ENCODE measurements at regions not wholly inside any gene's neighbourhood (a gene's known extent, or its start where the extent isn't known, plus 50 kb on each side); places are given as distances from the start of the nearest gene placed in this dataset.

DNA sequence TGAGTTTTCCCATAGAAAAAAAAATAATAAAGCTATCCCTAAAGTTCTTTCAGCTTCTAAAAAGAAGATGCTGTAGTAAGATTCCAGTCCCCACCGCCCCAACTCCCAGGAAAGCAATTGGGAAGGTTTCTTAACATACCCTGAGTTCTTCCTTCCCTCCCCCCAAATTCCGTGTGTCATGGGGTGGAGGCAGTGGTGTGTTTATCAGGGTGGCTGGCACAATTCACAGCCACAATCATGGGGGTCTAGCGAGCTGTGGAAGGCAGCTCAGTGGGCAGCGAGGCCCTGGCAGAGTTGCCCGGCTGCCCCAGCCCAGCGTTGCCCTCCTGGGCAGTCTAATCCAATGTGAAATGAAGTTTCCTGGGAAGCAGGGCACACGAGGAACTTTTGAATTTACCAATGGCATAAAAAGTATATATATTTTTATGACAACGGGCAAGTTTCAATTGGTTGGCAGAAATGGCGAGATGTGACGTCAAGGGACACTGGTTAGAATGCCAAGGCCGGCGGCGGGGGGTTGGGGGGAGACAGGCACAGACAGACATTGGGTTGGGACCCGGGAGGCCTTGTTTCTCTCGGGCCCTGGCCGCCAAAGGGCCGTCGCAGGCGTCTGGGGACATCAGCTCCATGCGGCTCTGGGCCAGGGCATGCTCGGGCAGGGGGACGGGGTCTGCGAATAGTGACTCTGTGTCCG, 80.7 kb upstream of the PPARA start:
- Histone ChIP-seq H3K9me3 (ENCODE audit: insufficient read depth, low read depth, low read length) (no peaks in the 10 kb centered on the region), H3K27me3 (ENCODE audit: insufficient read depth, low read length, poor library complexity, severe bottlenecking) (peaks cover 33% of the 10 kb centered on the region), H3F3A (ENCODE audit: low read depth) (peaks cover 14% of the 10 kb centered on the region; the same call in 1 of the 2 replicates), H3K9me2 (replicated peaks; ENCODE audit: low read depth, low read length) (no peaks in the 10 kb centered on the region), H4K20me1 (ENCODE audit: insufficient read depth, low read length, poor library complexity, severe bottlenecking) (peaks cover 21% of the 10 kb centered on the region), H3K36me3 (ENCODE audit: insufficient read depth, low read length) (peaks cover 19% of the 10 kb centered on the region), H3K9ac (ENCODE audit: low read depth, low read length, poor library complexity, severe bottlenecking) (peak overlapping the region; percentile 98), H2AFZ (ENCODE audit: low read length) (no peak overlapping the region), H3K79me2 (ENCODE audit: insufficient read depth, low read length) (peaks cover 91% of the 10 kb centered on the region), H3K4me3 (ENCODE audit: low read length, poor library complexity, severe bottlenecking) (peak overlapping the region; percentile 84), H3K4me1 (ENCODE audit: insufficient read depth, low read length, poor library complexity, severe bottlenecking) (peaks cover 50% of the 10 kb centered on the region), H3K4me2 (ENCODE audit: low read depth, low read length, poor library complexity, severe bottlenecking) (peak overlapping the region; percentile 81)
- TF ChIP-seq, protein P1, sequence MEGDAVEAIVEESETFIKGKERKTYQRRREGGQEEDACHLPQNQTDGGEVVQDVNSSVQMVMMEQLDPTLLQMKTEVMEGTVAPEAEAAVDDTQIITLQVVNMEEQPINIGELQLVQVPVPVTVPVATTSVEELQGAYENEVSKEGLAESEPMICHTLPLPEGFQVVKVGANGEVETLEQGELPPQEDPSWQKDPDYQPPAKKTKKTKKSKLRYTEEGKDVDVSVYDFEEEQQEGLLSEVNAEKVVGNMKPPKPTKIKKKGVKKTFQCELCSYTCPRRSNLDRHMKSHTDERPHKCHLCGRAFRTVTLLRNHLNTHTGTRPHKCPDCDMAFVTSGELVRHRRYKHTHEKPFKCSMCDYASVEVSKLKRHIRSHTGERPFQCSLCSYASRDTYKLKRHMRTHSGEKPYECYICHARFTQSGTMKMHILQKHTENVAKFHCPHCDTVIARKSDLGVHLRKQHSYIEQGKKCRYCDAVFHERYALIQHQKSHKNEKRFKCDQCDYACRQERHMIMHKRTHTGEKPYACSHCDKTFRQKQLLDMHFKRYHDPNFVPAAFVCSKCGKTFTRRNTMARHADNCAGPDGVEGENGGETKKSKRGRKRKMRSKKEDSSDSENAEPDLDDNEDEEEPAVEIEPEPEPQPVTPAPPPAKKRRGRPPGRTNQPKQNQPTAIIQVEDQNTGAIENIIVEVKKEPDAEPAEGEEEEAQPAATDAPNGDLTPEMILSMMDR (conservative IDR thresholded peaks at IDR 0.05; ENCODE audit: low read length): no peak
- no peak for TF ChIP-seq EZH2phosphoT487 (IDR thresholded peaks at IDR 0.05; ENCODE audit: borderline replicate concordance)

DNA sequence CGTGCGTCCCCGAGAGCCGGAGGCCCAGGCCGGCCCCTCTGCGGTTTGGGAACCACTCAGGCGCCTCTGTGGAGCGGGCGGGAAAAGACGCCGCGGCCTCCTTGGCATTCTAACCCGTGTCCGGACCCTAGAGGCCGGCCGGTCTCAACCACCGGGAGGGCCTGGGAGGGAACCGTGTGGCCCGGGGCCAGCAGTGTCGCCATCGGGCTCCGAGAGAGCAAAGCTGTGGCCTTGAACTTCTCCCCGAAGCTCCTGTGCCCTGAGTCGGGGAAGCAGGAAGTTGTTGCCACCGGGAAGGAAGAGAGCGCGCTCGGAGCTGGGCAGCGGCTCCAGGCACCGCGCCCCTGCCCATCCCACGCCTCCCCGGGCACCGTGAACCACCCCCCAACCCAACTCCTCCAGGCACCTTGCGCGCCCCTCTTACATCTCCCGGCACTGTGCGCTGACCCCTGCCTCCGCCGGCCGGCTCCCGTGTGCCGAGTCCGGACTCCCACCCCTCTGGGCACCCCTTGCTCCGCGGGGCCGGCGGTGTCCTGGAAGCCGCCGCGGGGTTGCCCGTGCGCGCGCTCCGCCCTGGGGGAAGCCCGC, 80.0 kb upstream of the PPARA start:
- H4K20me1 ChIP-seq (ENCODE audit: insufficient read depth, low read length, poor library complexity, severe bottlenecking): peaks cover 23% of the 10 kb centered on the region
- peaks cover 25% of the 10 kb centered on the region for H3K36me3 ChIP-seq (ENCODE audit: insufficient read depth, low read length)
- H3K9me3 ChIP-seq (ENCODE audit: insufficient read depth, low read depth, low read length): no peaks in the 10 kb centered on the region
- H3K79me2 ChIP-seq (ENCODE audit: insufficient read depth, low read length): peaks cover 91% of the 10 kb centered on the region
- H3K9ac ChIP-seq (ENCODE audit: low read depth, low read length, poor library complexity, severe bottlenecking): peak overlapping the region; percentile 98
- peaks cover 44% of the 10 kb centered on the region for H3K4me1 ChIP-seq (ENCODE audit: insufficient read depth, low read length, poor library complexity, severe bottlenecking)
- H3K4me3 ChIP-seq (ENCODE audit: low read length, poor library complexity, severe bottlenecking): peak overlapping the region; percentile 84
- H2AFZ ChIP-seq (ENCODE audit: low read length): no peak overlapping the region
- no peak for TF ChIP-seq EZH2phosphoT487 (IDR thresholded peaks at IDR 0.05; ENCODE audit: borderline replicate concordance)
- TF ChIP-seq, protein P1 (conservative IDR thresholded peaks at IDR 0.05; ENCODE audit: low read length): no peak
- peaks cover 36% of the 10 kb centered on the region for H3K27me3 ChIP-seq (ENCODE audit: insufficient read depth, low read length, poor library complexity, severe bottlenecking)
- no peaks in the 10 kb centered on the region for H3K9me2 ChIP-seq (replicated peaks; ENCODE audit: low read depth, low read length)
- peak overlapping the region; percentile 81 for H3K4me2 ChIP-seq (ENCODE audit: low read depth, low read length, poor library complexity, severe bottlenecking)
- H3F3A ChIP-seq (ENCODE audit: low read depth): peaks cover 14% of the 10 kb centered on the region; the same call in 1 of the 2 replicates

DNA sequence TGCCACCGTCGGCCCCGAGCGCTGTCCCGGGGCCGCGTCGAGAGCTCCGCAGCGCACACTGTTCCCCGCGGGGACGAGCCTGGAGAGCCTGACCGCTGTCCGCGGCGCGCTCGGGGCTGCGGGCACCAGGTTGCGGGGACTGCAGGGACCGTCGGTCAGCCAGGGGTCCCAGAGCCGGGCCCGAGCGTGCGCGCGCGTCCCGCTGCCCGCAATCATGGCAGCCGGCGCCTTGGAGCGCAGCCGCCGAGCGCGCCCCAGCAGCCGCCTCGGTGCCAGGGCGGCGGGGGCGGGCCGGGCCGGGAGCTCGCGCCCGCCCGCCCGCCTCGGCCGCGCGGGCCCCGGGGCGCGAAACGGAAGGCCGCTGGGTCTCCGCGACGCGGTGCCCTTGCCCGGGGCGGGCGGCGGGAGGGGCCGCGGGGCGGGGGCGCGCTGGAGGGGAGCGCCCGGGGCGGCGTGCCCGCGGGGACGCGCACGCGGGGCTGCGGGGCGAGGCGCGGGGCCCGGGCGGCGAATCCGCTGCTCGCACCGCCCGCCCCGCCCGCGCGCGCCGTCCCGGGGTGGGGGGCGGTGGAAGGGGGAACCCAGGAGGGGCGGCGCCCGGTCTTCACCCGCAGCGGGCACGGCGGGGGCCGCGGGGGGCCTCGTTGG, 79.4 kb upstream of the PPARA start:
- no peak for TF ChIP-seq EZH2phosphoT487 (IDR thresholded peaks at IDR 0.05; ENCODE audit: borderline replicate concordance)
- TF ChIP-seq, protein P1 (conservative IDR thresholded peaks at IDR 0.05; ENCODE audit: low read length): no peak
- peaks cover 40% of the 10 kb centered on the region for H3K27me3 ChIP-seq (ENCODE audit: insufficient read depth, low read length, poor library complexity, severe bottlenecking)
- peak overlapping the region; percentile 81 for H3K4me2 ChIP-seq (ENCODE audit: low read depth, low read length, poor library complexity, severe bottlenecking)
- H3K4me3 ChIP-seq (ENCODE audit: low read length, poor library complexity, severe bottlenecking): peak overlapping the region; percentile 88
- H3K79me2 ChIP-seq (ENCODE audit: insufficient read depth, low read length): peaks cover 91% of the 10 kb centered on the region
- peaks cover 37% of the 10 kb centered on the region for H3K4me1 ChIP-seq (ENCODE audit: insufficient read depth, low read length, poor library complexity, severe bottlenecking)
- peaks cover 30% of the 10 kb centered on the region for H4K20me1 ChIP-seq (ENCODE audit: insufficient read depth, low read length, poor library complexity, severe bottlenecking)
- no peaks in the 10 kb centered on the region for H3K9me3 ChIP-seq (ENCODE audit: insufficient read depth, low read depth, low read length)
- peak overlapping the region; percentile 100 for H3K9ac ChIP-seq (ENCODE audit: low read depth, low read length, poor library complexity, severe bottlenecking)
- peaks cover 31% of the 10 kb centered on the region for H3K36me3 ChIP-seq (ENCODE audit: insufficient read depth, low read length)
- peaks cover 14% of the 10 kb centered on the region; the same call in 1 of the 2 replicates for H3F3A ChIP-seq (ENCODE audit: low read depth)
- H3K9me2 ChIP-seq (replicated peaks; ENCODE audit: low read depth, low read length): no peaks in the 10 kb centered on the region
- H2AFZ ChIP-seq (ENCODE audit: low read length): no peak overlapping the region
